GM12872 (cell line): ENCODE measurements at regions not wholly inside any gene's neighbourhood (a gene's known extent, or its start where the extent isn't known, plus 50 kb on each side); places are given as distances from the start of the nearest gene placed in this dataset.
A peak's percentile ranks its signal among the peaks of the same experiment; 100 is the strongest.

Experiments used
- CTCF ChIP-seq: IDR thresholded peaks from 3 replicates; pipeline ENCODE4 v1.5.1; 2011; ENCODE audit warnings: low read depth, mild to moderate bottlenecking, low read length, moderate library complexity; ENCODE audit not compliant: insufficient read depth

DNA sequence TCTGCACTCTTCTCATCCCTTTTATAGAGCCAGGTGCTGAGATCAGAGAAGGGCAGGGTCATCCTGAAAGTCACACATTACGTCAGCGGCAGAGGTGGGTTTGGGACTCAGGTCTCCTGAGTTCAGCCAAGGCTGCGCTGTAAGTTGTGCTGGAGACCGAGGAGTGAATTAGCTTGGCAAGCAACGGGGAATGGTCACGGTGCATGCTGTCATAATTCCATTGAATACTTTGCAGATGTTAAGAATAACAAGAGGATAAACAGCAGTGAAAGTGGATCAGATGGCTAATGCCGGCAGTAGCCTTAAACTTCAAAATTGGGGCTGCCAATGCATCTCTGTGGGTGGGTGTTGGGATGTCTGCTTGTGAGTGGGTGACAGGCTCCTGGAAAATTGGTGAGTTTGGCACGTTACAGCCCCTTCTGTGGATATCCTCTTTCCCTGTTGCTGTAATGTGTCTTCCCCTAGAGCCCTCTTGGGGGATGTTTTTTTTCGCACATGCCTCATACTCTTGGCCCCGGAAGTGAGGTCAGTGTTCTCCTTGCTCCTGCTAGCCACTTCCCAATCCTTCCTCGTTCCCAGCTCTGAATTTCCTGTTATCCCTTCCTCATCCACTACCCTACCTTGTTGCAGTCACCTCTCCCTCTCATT, 287.1 kb upstream of the SRRM4 start:
- TF ChIP-seq CTCF, result no peak

DNA sequence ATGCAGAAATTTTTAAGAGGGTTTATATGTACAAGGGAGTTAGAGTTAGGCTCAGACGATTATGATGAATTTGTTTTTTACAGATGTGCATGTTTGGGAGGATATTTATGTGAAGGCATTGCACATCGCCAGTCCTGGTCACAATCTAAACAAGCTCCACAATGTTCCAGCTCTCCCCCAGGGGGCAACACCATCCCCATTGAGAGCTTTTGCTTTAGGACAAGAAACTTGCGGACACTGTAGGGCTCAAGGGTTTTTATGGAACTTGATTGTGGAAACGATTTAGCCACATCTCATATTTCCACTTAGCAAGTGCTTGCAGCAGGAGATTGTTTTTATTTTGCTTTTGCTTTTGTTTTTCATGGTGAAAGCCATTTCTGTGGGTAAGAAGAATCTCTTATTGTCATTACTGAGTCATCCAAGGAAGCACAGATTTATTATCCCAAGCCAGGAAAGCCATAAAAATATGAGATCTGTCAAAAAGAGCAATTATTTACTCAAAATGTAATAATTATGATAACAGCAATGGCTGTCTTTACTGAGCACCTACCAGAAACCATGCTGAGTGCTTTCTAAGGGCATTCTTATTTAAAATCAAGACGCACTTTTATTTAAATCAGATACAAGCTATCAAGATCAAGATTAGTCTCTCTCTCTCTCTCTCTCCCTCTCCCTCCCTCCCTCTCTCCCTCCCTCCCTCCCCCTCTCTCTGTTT, 276.7 kb upstream of the SRRM4 start:
- TF ChIP-seq CTCF, result no peak

- no peak for TF ChIP-seq CTCF
These were observed 274.9 kb upstream of the SRRM4 start for GRCh38 chr12:118706437-118706836.

DNA sequence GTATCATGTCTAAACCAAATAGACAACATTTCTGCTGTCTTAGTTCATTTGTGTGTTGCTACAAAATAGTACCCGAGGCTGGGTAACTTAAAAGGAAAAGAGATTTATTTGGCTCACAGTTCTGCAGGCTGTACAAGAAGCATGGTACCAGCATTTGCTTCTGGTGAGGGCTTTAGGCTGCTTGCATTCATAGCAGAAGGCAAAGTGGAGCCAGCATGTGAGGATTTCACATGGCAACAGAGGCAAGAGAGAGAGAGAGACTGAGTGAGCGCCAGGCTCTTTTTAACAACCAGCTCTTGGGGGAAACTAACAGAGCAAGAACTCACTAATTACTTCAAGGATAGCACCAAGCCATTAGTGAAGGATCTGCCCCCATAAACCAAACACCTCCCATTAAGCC, 271.4 kb upstream of the SRRM4 start:
- TF ChIP-seq CTCF, result no peak

GRCh38 chr12:118711185-118711584, 270.2 kb upstream of the SRRM4 start:
- TF ChIP-seq CTCF, result no peak

DNA sequence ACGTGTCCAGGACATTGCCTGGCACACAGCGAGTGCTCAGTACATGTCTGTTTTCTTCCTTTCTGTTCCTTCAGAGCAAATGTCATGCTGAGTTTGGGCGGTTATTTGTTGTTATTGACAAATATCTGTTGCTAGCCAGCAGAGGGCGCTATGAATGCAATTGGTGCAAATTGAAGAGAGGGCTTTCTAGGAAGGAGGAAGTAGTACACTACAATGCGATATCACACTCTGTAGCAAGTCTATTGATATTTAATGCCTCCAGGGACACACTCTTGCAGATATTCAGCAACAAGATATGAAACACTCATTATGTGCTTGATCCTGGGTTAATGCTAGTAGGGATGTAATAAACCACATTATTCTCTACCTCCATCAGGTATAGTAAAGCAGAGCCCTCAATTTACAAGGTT, 267.3 kb upstream of the SRRM4 start:
- TF ChIP-seq CTCF, result peak; percentile 71

DNA sequence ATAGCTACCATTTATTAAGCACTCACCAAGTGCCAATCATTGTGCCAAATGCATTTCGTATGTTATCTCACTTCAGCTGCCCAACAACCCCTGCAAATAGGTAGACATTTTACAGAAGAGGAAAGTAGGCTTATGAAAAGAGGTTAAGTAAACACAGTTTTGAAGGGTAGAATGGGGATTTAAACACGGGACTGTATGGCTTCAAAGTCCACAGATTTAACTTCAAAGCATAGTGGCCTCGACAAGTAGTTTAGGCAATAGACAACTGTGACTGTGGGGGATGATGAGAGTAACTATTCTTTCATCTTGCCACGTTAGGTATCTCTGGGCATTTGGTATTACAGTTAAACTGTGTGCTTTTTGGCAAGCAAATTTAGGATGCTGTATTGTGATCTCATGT, 266.8 kb upstream of the SRRM4 start:
- TF ChIP-seq CTCF, result no peak
